PC-3 (cell line): ENCODE measurements at regions not wholly inside any gene's neighbourhood (a gene's known extent, or its start where the extent isn't known, plus 50 kb on each side); places are given as distances from the start of the nearest gene placed in this dataset.

Experiments
- ATAC-seq: fragments of 200-7000 bp; cut with Tn5 transposase; 2 replicates; pipeline ENCODE4 v1.9.1; 2020; ENCODE audit warnings: mild to moderate bottlenecking, moderate library complexity
- BruUV-seq: library from RNA; stranded (reverse); fragments of 400-500 nt; replicated peaks from 2 replicates; lab custom pipeline; 2021; lab: Mats Ljungman, UMichigan
- CTCF ChIA-PET: fragments of 300-600 bp; sonication (Branson Sonifier 250); formaldehyde crosslinking; loops from one replicate; lab custom pipeline; 2022; ENCODE audit warnings: antibody characterized with exemption; lab: Charles Lee
- POLR2A ChIA-PET: fragments of 300-600 bp; sonication (Branson Sonifier 250); formaldehyde crosslinking; loops from one replicate; lab custom pipeline; 2022; ENCODE audit warnings: antibody characterized with exemption; ENCODE audit not compliant: unreplicated experiment; lab: Charles Lee
- DNase-seq: peaks from one replicate; pipeline ENCODE4 v3.0.0-alpha.2; 2015
- H2AFZ ChIP-seq: fragments of 300-600 bp; sonication (generic); 2 replicates; pipeline ENCODE4 v1.6.0; 2016; ENCODE audit warnings: antibody characterized with exemption, low read length
- H3F3A ChIP-seq: fragments of 300-600 bp; sonication (generic); one replicate; pipeline ENCODE4 v1.6.0; 2017; ENCODE audit warnings: antibody characterized with exemption, low read length, control low read depth, mild to moderate bottlenecking; ENCODE audit not compliant: unreplicated experiment
- H3K27ac ChIP-seq: fragments of 300-600 bp; sonication (generic); 2 replicates; pipeline ENCODE4 v1.5.1; 2016; ENCODE audit warnings: mild to moderate bottlenecking, low read length
- H3K27me3 ChIP-seq: fragments of 300-600 bp; sonication (generic); 2 replicates; pipeline ENCODE4 v1.6.1; 2016; ENCODE audit warnings: low read length, mixed read lengths
- H3K36me3 ChIP-seq: fragments of 300-600 bp; sonication (generic); 2 replicates; pipeline ENCODE4 v1.6.1; 2016; ENCODE audit warnings: low read depth, mixed run types, low read length, mixed read lengths
- H3K4me1 ChIP-seq: fragments of 300-600 bp; sonication (generic); 2 replicates; pipeline ENCODE4 v1.5.1; 2016; ENCODE audit warnings: low read length; ENCODE audit not compliant: insufficient read depth
- H3K4me2 ChIP-seq: fragments of 300-600 bp; sonication (generic); 2 replicates; pipeline ENCODE4 v1.6.0; 2016; ENCODE audit warnings: low read length
- H3K4me3 ChIP-seq: fragments of 300-600 bp; sonication (generic); 2 replicates; pipeline ENCODE4 v1.5.1; 2016; ENCODE audit warnings: mild to moderate bottlenecking, low read length, mixed read lengths
- H3K79me2 ChIP-seq: fragments of 300-600 bp; sonication (generic); 2 replicates; pipeline ENCODE4 v1.6.1; 2017; ENCODE audit warnings: low read length, mixed read lengths
- H3K9ac ChIP-seq: fragments of 300-600 bp; sonication (generic); 2 replicates; pipeline ENCODE4 v1.6.0; 2016; ENCODE audit warnings: mild to moderate bottlenecking, low read length
- H3K9me2 ChIP-seq: fragments of 300-600 bp; sonication (generic); replicated peaks from 2 replicates; pipeline ENCODE4 v1.6.1; 2016; ENCODE audit warnings: mixed run types, low read length, mixed read lengths
- H3K9me3 ChIP-seq: fragments of 300-600 bp; sonication (generic); 2 replicates; pipeline ENCODE4 v1.6.1; 2016; ENCODE audit warnings: low read length, mixed read lengths
- H4K20me1 ChIP-seq: fragments of 300-600 bp; sonication (generic); 2 replicates; pipeline ENCODE4 v1.6.1; 2016; ENCODE audit warnings: low read length, mixed read lengths
- EZH2 ChIP-seq: fragments of 300-600 bp; sonication (generic); IDR thresholded peaks from one replicate; pipeline ENCODE4 v1.6.1; 2017; ENCODE audit warnings: antibody characterized with exemption, mild to moderate bottlenecking, low read length; ENCODE audit not compliant: unreplicated experiment
- EZH2phosphoT487 ChIP-seq: fragments of 300-600 bp; sonication (generic); IDR thresholded peaks from 2 replicates; pipeline ENCODE4 v1.6.1; 2018; ENCODE audit warnings: mild to moderate bottlenecking, antibody characterized with exemption, low read length, borderline replicate concordance
- intact Hi-C: fragments of 100-400 bp; cut with micrococcal nuclease; formaldehyde crosslinking; loops from 2 replicates; pipeline ENCODE4 v1.9.0; 2023
- TF ChIP-seq, protein P1 (sequence below): fragments of 300-600 bp; sonication (generic); conservative IDR thresholded peaks from 2 replicates; pipeline ENCODE4 v1.5.1; 2017; ENCODE audit warnings: antibody characterized with exemption, low read depth, mild to moderate bottlenecking, low read length

- Histone ChIP-seq H3F3A (no peaks in the 10 kb centered on the region), H3K27me3 (peaks cover 48% of the 10 kb centered on the region), H3K4me2 (no peak overlapping the region), H3K36me3 (no peaks in the 10 kb centered on the region), H3K9ac (no peak overlapping the region), H3K9me3 (0 out of 2 replicates have a peak, but pooled peaks cover 3% of the 10 kb centered on the region), H3K4me1 (no peaks in the 10 kb centered on the region), H3K27ac (no peak overlapping the region), H3K4me3 (no peak overlapping the region), H2AFZ (no peak overlapping the region), H4K20me1 (no peaks in the 10 kb centered on the region), H3K9me2 (no peaks in the 10 kb centered on the region; the same call in 1 of the 2 replicates), H3K79me2 (no peaks in the 10 kb centered on the region)
- no peak for DNase-seq
- ATAC-seq = no peak
- POLR2A ChIA-PET = no interaction called here
- no TSS peak for BruUV-seq
- TF ChIP-seq EZH2phosphoT487 (no peak), EZH2 (no peak)
- TF ChIP-seq, protein P1, sequence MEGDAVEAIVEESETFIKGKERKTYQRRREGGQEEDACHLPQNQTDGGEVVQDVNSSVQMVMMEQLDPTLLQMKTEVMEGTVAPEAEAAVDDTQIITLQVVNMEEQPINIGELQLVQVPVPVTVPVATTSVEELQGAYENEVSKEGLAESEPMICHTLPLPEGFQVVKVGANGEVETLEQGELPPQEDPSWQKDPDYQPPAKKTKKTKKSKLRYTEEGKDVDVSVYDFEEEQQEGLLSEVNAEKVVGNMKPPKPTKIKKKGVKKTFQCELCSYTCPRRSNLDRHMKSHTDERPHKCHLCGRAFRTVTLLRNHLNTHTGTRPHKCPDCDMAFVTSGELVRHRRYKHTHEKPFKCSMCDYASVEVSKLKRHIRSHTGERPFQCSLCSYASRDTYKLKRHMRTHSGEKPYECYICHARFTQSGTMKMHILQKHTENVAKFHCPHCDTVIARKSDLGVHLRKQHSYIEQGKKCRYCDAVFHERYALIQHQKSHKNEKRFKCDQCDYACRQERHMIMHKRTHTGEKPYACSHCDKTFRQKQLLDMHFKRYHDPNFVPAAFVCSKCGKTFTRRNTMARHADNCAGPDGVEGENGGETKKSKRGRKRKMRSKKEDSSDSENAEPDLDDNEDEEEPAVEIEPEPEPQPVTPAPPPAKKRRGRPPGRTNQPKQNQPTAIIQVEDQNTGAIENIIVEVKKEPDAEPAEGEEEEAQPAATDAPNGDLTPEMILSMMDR = no peak
- intact Hi-C loops = no loop called here
- CTCF ChIA-PET = no interaction called here
Observed at GRCh38 chr17:14873540-14873939, 391.6 kb downstream of the PMP22 start.

DNA sequence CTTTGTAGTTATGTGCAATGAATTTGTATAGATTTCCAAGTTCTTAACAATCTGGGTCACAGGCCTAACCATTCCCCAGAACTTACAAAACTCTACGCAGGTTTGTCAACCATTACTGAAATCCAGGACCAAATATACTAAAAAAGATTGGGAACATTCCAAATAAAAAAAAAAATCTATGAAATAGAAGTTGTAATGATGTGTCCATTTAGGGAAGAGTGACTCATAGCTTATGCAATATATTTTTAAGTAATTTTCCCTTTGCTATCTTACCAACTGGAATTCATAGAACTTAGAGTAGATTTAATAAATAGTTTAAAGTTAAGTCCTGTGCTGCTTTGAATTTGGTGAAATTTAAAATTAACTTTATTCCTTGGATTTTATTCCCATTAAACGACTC is 393.2 kb downstream of the PMP22 start:
- BruUV-seq = no TSS peak

DNA sequence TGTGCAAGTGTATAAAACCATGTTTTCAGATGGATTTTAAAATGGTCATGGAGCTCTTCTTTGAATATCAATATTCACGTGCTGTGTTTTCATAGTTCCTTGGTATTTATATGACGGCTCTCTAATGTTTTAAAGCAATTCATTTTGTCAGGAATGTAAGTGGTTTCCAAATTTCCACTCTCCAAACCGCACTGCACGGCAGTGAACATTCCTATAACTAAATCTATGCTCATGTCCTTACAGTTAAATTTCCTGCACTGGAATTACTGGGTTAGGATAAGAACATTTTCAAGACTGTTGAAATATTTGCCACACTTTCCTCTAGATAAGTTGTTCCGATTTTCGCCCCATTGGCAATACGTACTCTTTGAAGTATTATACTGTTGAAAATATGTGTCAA is 398.9 kb downstream of the PMP22 start:
- no peak overlapping the region for H3K27ac ChIP-seq
- POLR2A ChIA-PET = no interaction called here

More for the DNA sequence above, 393.2 kb downstream of the PMP22 start:
- Histone ChIP-seq H3K79me2 (no peaks in the 10 kb centered on the region), H3K36me3 (no peaks in the 10 kb centered on the region), H3K4me2 (no peak overlapping the region), H4K20me1 (no peaks in the 10 kb centered on the region), H3K9ac (no peak overlapping the region), H3K9me2 (no peaks in the 10 kb centered on the region; the same call in 1 of the 2 replicates), H2AFZ (no peak overlapping the region), H3K27me3 (peaks cover 57% of the 10 kb centered on the region), H3F3A (no peaks in the 10 kb centered on the region), H3K9me3 (0 out of 2 replicates have a peak, but pooled peaks cover 3% of the 10 kb centered on the region), H3K4me1 (no peaks in the 10 kb centered on the region), H3K27ac (no peak overlapping the region), H3K4me3 (no peak overlapping the region)
- ATAC-seq = no peak
- intact Hi-C loops = no loop called here
- POLR2A ChIA-PET = no interaction called here
- no peak for TF ChIP-seq EZH2phosphoT487
- TF ChIP-seq, protein P1 = no peak
- no peak for TF ChIP-seq EZH2
- CTCF ChIA-PET = no interaction called here
- no peak for DNase-seq

More for the DNA sequence above, 398.9 kb downstream of the PMP22 start:
- BruUV-seq = no TSS peak
- H3K9ac ChIP-seq = no peak overlapping the region
- H3K4me3 ChIP-seq = no peak overlapping the region
- ATAC-seq (no peak), DNase-seq (no peak)
- CTCF ChIA-PET = no interaction called here
- H3F3A ChIP-seq = no peaks in the 10 kb centered on the region
- H3K27me3 ChIP-seq = peaks cover 60% of the 10 kb centered on the region
- H3K36me3 ChIP-seq = no peaks in the 10 kb centered on the region
- no peaks in the 10 kb centered on the region for H3K4me1 ChIP-seq
- no peaks in the 10 kb centered on the region for H3K9me3 ChIP-seq
- H4K20me1 ChIP-seq = no peaks in the 10 kb centered on the region
- intact Hi-C loops = no loop called here
- H2AFZ ChIP-seq = no peak overlapping the region
- H3K9me2 ChIP-seq = no peaks in the 10 kb centered on the region; the same call in 1 of the 2 replicates
- TF ChIP-seq, protein P1 = no peak
- no peak for TF ChIP-seq EZH2
- no peak for TF ChIP-seq EZH2phosphoT487
- H3K4me2 ChIP-seq = no peak overlapping the region
- no peaks in the 10 kb centered on the region for H3K79me2 ChIP-seq
